Myocyte (in vitro differentiated cells): ENCODE measurements at regions not wholly inside any gene's neighbourhood (a gene's known extent, or its start where the extent isn't known, plus 50 kb on each side); places are given as distances from the start of the nearest gene placed in this dataset.
A peak's percentile ranks its signal among the peaks of the same experiment; 100 is the strongest.
"Not testable (repeated sequence)": the region's sequence is repeated elsewhere in the genome, so short reads cannot be mapped to it uniquely, and the experiment has no call there.

ENCODE experiments used
- DNase-seq: peaks from one replicate; pipeline ENCODE4 v3.0.0-alpha.2; 2012; ENCODE audit warnings: low read depth

GRCh38 chr11:38169286-38169685 lies 1571.2 kb upstream of the RAG2 start:
- peak; percentile 19 for DNase-seq

- no peak for DNase-seq
Measured at GRCh38 chr11:38163526-38163925, 1565.5 kb upstream of the RAG2 start.

GRCh38 chr11:38160433-38160832 lies 1562.4 kb upstream of the RAG2 start:
- no peak for DNase-seq

GRCh38 chr11:38159038-38159437 lies 1561.0 kb upstream of the RAG2 start:
- DNase-seq = no peak

- DNase-seq = no peak
Measured at GRCh38 chr11:38156495-38157146, 1558.6 kb upstream of the RAG2 start.

- no peak for DNase-seq
Measured at GRCh38 chr11:38155856-38156255, 1557.8 kb upstream of the RAG2 start.

GRCh38 chr11:38153985-38154384 lies 1555.9 kb upstream of the RAG2 start:
- no peak for DNase-seq

GRCh38 chr11:38143852-38144251 lies 1545.8 kb upstream of the RAG2 start:
- DNase-seq = no peak

GRCh38 chr11:38138972-38139371 lies 1540.9 kb upstream of the RAG2 start:
- DNase-seq = no peak

- DNase-seq = no peak
Measured at GRCh38 chr11:38136887-38137286, 1538.9 kb upstream of the RAG2 start.

GRCh38 chr11:38131535-38131934 lies 1533.5 kb upstream of the RAG2 start:
- no peak for DNase-seq

- no peak for DNase-seq
Measured at GRCh38 chr11:38130976-38131375, 1532.9 kb upstream of the RAG2 start.

- DNase-seq = no peak
Measured at GRCh38 chr11:38130514-38130913, 1532.5 kb upstream of the RAG2 start.

- no peak for DNase-seq
Measured at GRCh38 chr11:38123673-38124072, 1525.6 kb upstream of the RAG2 start.

- not testable (repeated sequence) for DNase-seq
Measured at GRCh38 chr11:38116616-38117015, 1518.6 kb upstream of the RAG2 start.

- not testable (repeated sequence) for DNase-seq
Measured at GRCh38 chr11:38115381-38115780, 1517.3 kb upstream of the RAG2 start.

GRCh38 chr11:38100836-38101462 lies 1502.9 kb upstream of the RAG2 start:
- DNase-seq = no peak

- DNase-seq = no peak
Measured at GRCh38 chr11:38095268-38095667, 1497.2 kb upstream of the RAG2 start.

GRCh38 chr11:38089726-38090125 lies 1491.7 kb upstream of the RAG2 start:
- DNase-seq = peak; percentile 12

- no peak for DNase-seq
Measured at GRCh38 chr11:38060920-38061319, 1462.9 kb upstream of the RAG2 start.

GRCh38 chr11:38060136-38060535 lies 1462.1 kb upstream of the RAG2 start:
- no peak for DNase-seq

- no peak for DNase-seq
Measured at GRCh38 chr11:38046571-38047135, 1448.6 kb upstream of the RAG2 start.

GRCh38 chr11:38043060-38043459 lies 1445.0 kb upstream of the RAG2 start:
- DNase-seq = no peak
